Central memory CD4-positive, alpha-beta T cell (primary cell): ENCODE measurements at regions not wholly inside any gene's neighbourhood (a gene's known extent, or its start where the extent isn't known, plus 50 kb on each side); places are given as distances from the start of the nearest gene placed in this dataset.

Experiments used
- DNase-seq: peaks from one replicate; pipeline ENCODE4 v3.0.0; 2022

DNA sequence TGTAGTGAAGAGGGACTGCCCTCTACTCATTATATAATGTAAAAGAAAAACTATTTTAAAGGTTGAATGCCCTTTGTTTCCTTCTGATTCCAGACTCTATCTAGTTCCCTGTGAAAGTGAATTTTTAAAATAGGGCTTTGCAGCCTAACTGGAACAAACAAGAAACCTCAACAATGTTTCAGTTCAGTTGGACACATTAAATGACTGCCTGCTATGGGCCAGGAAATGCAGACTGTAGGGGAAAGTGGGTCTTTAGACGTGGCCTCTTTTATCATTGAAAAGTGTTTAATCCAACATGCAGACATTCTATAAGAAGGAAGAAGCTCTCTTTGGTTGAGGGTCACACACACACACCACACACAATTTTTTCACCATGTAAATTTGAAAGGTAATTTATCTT, 289.1 kb downstream of the ICE1 start:
- DNase-seq, result no peak

GRCh38 chr5:5711112-5711511, 288.6 kb downstream of the ICE1 start:
- DNase-seq, result no peak

GRCh38 chr5:5710471-5710870, 288.0 kb downstream of the ICE1 start:
- no peak for DNase-seq

DNA sequence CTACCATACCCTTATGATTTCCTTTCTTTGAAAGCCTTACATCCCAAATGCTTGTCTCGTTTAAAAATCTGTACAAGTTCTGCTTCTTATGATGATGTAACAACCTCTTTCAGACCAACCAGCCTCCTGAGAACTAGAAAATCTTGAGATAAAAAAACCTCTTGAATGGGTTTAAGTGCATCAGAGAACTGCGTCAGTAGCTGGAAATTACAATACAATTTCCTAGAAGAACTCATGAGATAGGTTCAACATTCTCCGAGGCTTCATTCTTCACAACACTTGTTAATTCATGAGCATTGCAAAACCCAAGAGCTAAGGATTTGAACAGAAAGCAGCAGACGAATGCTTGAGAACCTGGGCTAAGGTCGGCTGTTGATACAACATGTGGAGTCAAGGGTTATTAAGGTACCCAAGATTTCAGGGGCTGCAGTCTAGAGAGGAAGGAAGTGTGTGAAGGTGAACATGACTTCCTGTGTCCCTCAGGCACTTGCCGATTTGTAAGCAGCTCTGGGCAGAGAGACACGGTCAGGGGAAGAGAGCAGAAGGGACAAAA, 286.0 kb downstream of the ICE1 start:
- DNase-seq, result no peak

GRCh38 chr5:5705010-5705409, 282.5 kb downstream of the ICE1 start:
- no peak for DNase-seq

GRCh38 chr5:5704352-5704751, 281.9 kb downstream of the ICE1 start:
- no peak for DNase-seq

DNA sequence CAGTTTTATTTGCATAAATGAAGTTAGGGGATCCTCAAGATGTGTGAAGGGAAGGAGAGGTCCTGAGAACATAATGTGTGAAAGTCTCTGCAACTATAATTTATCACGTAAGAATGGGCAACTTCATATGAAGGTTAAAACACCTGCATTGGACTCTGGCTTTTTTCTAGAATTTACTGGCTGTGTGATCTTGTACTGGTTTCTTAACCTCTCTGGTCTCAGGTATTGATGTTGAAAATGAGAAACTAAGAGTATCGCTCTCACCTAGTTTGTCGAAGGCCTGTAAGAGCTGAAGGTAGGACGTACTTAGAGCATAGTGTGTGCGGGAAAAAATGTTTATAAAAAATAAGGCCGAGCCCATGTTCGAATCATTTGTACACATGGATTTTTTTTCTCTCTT, 280.5 kb downstream of the ICE1 start:
- DNase-seq, result no peak

DNA sequence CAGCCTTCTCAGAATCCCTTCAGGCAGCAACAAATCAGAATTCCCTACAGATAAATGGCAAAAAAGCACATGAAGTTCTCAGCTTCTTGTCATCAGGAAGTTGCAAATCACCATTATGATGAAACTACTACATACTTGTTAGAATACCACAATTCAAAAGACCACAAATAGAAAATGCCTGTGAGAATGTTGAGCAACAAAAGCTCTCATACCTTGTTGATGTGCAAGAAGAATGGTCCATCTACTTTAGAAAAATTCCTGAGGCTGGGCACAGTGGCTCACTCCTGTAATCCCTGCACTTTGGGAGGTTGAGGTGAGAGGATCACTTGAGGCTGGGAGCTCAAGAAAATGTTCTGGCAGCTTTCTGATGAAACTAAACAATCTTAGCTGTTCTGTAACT, 278.1 kb downstream of the ICE1 start:
- no peak for DNase-seq

DNA sequence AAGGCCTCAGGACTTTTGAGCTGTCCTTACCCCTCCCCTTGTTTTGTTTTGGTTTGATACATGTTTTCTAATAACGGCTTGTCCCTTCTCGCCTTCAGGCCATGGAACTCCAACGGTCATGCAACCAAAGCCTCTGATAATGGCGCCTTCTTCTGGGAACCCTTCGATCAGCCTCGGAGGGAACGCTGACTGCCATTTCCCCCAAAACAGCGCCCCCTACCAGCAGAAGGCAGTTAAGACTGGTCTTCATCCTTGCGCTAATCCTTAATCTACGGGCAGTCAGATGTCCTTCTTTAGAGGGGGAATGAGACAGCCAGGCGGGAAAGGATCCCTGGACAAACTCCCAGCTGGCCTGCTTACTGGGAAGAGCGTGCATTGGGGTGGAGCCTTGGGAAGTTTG, 276.6 kb downstream of the ICE1 start:
- no peak for DNase-seq

- no peak for DNase-seq
Observed at GRCh38 chr5:5695266-5695665, 272.8 kb downstream of the ICE1 start.

- no peak for DNase-seq
Observed at GRCh38 chr5:5688925-5689310, 266.4 kb downstream of the ICE1 start.

DNA sequence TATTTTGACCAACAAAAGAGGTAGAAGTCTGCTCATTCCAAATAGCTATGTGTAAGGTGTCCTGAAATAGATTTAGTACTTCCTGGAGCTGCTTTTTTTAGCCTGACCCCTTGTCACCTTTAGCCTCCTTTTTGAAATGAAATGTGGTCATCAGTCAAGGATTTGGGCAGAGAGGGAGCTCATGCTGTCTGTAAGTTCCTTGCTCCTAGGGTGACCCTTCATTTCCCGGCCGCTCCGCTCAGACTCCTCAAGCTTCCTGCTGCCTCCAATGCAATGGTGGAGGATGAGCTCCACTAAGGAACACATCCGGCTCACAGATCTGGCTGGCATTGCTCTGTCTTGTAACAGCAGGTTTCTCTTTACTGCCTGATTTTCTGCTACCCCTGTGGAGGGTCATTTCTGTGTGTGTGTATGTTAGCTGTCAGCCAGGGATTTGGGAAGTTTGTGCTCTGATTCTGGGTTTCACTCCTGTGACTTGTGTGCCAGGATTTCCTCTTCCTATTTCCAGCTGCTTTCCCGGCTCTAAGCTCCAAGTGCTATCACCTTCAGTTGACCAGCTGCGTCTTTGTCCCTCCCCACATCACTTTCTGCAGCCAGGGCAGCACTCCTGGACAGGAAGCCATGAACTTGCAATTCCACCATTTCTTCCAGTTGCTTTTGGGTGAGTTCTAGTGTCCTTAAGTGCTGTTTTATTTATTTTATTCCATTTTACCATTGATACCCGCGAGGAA, 265.9 kb downstream of the ICE1 start:
- DNase-seq, result no peak

DNA sequence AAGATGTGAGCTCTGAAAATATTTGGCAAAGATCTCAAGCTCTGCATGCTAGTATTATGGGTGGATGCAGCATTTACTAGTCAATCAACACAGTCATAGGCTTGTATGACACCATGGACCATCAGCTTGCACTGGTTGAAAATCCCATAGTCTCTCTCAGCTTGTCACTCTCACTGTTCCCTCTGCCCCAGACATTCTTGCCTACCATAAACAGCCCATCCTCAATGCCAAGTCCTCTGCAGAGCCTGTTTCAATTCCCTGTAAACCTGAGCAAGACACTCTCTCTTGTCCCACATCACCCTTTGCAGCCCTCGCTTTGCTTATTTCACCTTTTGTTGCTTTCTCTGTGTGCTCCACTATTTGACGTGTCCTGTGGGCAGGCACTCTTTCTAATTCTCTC, 264.6 kb downstream of the ICE1 start:
- no peak for DNase-seq

DNA sequence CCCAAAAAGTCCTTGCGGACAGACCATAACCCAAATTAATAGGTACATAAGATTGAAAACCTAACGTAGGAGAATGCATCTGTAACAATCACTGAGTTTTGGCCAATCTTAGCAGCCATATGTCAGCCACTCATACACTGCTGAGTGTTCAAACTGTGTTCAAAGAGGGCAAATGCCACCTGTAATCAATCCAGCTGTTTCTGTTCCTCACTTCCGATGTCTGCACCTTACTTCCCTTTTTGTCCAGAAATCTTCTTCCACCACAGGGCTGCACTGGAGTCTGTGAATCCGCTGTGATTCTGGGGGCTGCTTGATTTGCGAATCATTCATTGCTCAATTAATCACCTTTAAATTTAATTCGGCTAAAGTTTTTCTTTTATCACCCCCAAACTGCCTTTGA, 263.9 kb downstream of the ICE1 start:
- DNase-seq, result no peak

DNA sequence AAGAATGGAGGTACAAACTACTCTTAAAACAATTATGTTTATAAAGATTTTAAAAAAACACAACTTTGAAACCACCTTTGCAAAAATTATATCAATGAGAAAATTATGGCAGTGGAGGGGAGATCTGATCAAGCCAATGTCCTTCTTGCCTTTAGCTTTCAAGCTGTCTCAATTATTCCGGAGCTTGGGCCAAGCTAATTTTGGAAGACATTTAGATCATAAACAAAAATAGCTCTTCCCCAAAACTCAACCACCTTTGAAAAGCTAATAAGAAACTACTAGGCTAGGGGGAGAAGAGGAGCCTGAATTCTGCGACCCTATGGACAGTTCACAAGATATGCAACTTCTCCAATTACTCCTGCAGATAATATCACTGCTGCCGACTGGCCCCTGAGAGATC, 263.3 kb downstream of the ICE1 start:
- no peak for DNase-seq

DNA sequence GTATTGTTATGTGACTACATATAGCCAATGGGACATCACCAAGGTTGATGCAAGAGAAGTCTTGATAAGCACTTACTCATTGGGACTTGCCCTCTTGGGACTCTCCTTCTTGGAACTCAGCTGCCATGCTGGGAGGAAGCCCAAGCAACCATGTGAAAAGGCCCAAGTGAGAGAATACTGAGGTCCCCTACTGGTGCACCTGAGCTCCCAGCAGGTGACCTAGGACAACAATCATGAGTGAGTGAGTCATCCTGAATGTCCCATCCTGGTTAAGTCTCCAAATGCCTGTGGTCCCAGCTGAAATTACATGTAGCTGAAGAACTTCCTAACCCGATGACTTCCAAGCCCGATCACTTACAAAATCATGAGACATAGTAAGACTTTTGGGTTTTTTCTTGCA, 260.7 kb downstream of the ICE1 start:
- DNase-seq, result no peak

GRCh38 chr5:5678909-5679308, 256.4 kb downstream of the ICE1 start:
- DNase-seq, result no peak

DNA sequence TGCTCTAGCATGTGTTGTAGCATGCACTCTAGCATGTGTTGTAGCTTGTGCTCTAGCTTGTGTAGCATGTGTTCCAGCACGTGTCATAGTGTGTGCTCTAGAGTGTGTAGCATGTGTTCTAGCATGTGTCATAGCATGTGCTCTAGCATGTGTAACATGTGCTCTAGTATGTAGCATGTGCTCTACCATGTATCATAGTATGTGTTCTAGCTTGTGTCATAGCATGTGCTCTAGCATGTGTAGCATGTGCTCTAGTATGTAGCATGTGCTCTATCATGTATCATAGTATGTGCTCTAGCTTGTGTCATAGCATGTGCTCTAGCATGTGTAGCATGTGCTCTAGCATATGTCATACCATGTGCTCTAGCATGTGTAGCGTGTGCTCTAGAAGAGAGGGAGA, 255.3 kb downstream of the ICE1 start:
- no peak for DNase-seq

GRCh38 chr5:5676218-5676617, 253.7 kb downstream of the ICE1 start:
- DNase-seq, result no peak

GRCh38 chr5:5675511-5675910, 253.0 kb downstream of the ICE1 start:
- DNase-seq, result no peak

DNA sequence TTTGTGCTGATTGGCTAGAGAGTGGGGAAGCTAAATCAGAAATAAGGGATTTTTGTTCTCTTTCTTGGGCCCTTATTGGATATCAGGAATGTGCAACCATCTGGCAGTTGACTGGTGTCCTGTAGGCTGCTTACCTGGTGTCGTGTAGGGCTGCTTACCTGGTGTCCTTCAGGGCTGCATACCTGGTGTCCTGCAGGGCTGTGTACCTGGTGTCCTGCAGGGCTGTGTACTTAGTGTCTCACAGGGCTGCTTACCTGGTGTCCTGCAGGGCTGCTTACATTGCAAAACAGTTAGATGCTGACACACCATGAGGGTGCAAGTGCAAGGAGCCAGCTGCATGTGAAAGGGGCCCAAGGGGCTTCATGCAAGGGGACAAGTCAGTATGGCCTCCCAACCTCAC, 249.3 kb downstream of the ICE1 start:
- no peak for DNase-seq

DNA sequence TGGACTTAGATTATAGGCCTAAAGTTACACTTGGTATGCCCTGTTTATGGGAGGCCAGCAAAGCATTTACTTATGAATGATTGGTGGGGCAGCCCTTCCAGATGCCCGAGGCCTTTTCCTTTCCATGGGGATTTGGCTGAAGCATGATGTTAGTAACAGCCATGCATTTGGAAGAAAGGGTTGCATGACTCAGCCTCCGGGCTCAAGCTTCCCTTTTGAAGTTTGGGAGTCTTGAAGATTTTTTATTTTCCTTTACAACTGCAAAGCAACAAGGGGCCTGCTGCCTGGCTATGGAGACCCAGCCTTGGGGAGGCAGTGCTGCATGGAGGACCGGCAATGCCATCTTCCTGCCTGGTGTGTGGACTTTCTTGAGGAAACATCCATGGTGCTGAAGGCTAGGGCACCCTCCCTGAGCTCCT, 244.7 kb downstream of the ICE1 start:
- DNase-seq, result no peak

DNA sequence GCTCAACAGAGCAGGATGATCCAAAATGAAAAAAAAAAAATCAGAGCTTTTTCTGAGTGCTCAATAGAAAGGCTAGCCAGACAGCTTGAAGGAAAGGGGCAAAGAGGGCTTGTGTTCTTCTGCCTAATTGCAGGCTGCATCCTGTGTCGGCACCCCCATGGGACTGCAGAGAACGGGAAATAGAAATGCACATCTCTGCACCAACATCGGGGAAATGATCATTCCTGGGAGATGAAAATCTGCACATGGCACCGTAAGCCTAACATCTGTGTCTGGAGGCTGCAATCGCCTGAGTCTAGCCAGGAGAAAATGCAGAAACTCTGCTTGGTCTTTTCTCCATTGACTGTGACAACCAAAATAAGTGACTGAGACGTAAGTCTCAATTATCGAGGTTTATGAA, 243.9 kb downstream of the ICE1 start:
- no peak for DNase-seq

DNA sequence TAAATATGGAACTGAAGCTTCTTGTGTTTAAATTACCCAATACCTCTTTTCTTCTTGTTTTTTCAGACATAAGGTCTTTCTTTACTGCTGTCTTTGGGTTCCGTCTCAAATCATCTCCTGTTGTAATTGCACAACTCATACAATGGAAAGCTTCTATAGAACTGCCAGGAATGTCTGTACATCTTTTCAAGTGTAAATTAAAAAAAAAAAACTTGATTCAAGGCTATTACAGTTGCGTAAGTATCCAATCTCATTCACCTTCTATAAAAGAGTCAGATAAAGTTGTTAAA, 243.5 kb downstream of the ICE1 start:
- no peak for DNase-seq
